NCI-H345 treated with DMSO at 0.1 percent for 48 hours (cell line): ENCODE measurements at regions not wholly inside any gene's neighbourhood (a gene's known extent, or its start where the extent isn't known, plus 50 kb on each side); places are given as distances from the start of the nearest gene placed in this dataset.

Experiments used
- DNase-seq: peaks from one replicate; lab custom pipeline; 2025; ENCODE audit not compliant: unreplicated experiment; lab: John Stamatoyannopoulos, UW

GRCh38 chr12:74431801-74432200 is 105.8 kb upstream of the ATXN7L3B start:
- DNase-seq, result no peak

GRCh38 chr12:74440469-74440868 is 97.2 kb upstream of the ATXN7L3B start:
- DNase-seq, result no peak

GRCh38 chr12:74441872-74442271 is 95.8 kb upstream of the ATXN7L3B start:
- no peak for DNase-seq

GRCh38 chr12:74446466-74446865 is 91.2 kb upstream of the ATXN7L3B start:
- DNase-seq, result no peak

GRCh38 chr12:74449872-74450271 is 87.8 kb upstream of the ATXN7L3B start:
- DNase-seq, result no peak

- no peak for DNase-seq
Measured at GRCh38 chr12:74454109-74454508, 83.5 kb upstream of the ATXN7L3B start.

- no peak for DNase-seq
Measured at GRCh38 chr12:74455429-74455828, 82.2 kb upstream of the ATXN7L3B start.

GRCh38 chr12:74456431-74456830 is 81.2 kb upstream of the ATXN7L3B start:
- no peak for DNase-seq

GRCh38 chr12:74468401-74468800 is 69.2 kb upstream of the ATXN7L3B start:
- DNase-seq, result no peak

- no peak for DNase-seq
Measured at GRCh38 chr12:74476234-74476633, 61.4 kb upstream of the ATXN7L3B start.

GRCh38 chr12:74481078-74481477 is 56.6 kb upstream of the ATXN7L3B start:
- DNase-seq, result no peak

GRCh38 chr12:74482115-74482514 is 55.5 kb upstream of the ATXN7L3B start:
- no peak for DNase-seq

- DNase-seq, result no peak
Measured at GRCh38 chr12:74483057-74483456, 54.6 kb upstream of the ATXN7L3B start.
